GM23338 (cell line): ENCODE measurements at regions not wholly inside any gene's neighbourhood (a gene's known extent, or its start where the extent isn't known, plus 50 kb on each side); places are given as distances from the start of the nearest gene placed in this dataset.

Experiments
- ATAC-seq: fragments of 200-7000 bp; cut with Tn5 transposase; 3 replicates; pipeline ENCODE4 v1.9.1; 2020
- DNase-seq: peaks from one replicate; pipeline ENCODE4 v3.0.0-alpha.2; 2015; ENCODE audit warnings: low spot score
- H2AFZ ChIP-seq: fragments of 200-600 bp; sonication (generic); 2 replicates; pipeline ENCODE4 v1.8.0; 2016; ENCODE audit warnings: antibody characterized with exemption, mild to moderate bottlenecking, moderate library complexity
- H3F3A ChIP-seq: fragments of 200-600 bp; sonication (generic); replicated peaks from 2 replicates; pipeline ENCODE4 v1.8.0; 2017; ENCODE audit warnings: antibody characterized with exemption, mixed run types, low read depth
- H3K27ac ChIP-seq: fragments of 200-600 bp; sonication (generic); 2 replicates; pipeline ENCODE4 v1.6.1; 2016; ENCODE audit warnings: low read depth
- H3K27me3 ChIP-seq: fragments of 200-600 bp; sonication (generic); 2 replicates; pipeline ENCODE4 v1.8.0; 2016; ENCODE audit warnings: mild to moderate bottlenecking, mixed run types, moderate library complexity; ENCODE audit not compliant: insufficient read depth
- H3K36me3 ChIP-seq: fragments of 200-600 bp; sonication (generic); 2 replicates; pipeline ENCODE4 v1.8.0; 2016; ENCODE audit warnings: mild to moderate bottlenecking; ENCODE audit not compliant: insufficient read depth
- H3K4me1 ChIP-seq: fragments of 200-600 bp; sonication (generic); 2 replicates; pipeline ENCODE4 v1.8.0; 2016; ENCODE audit warnings: mild to moderate bottlenecking, moderate library complexity; ENCODE audit not compliant: insufficient read depth
- H3K4me2 ChIP-seq: fragments of 200-600 bp; sonication (generic); 2 replicates; pipeline ENCODE4 v1.7.1; 2017; ENCODE audit warnings: mixed run types
- H3K4me3 ChIP-seq: fragments of 200-600 bp; sonication (generic); 2 replicates; pipeline ENCODE4 v1.6.1; 2016; ENCODE audit warnings: mixed run types
- H3K79me2 ChIP-seq: fragments of 200-600 bp; sonication (generic); replicated peaks from 2 replicates; pipeline ENCODE4 v1.8.0; 2017; ENCODE audit warnings: mild to moderate bottlenecking; ENCODE audit not compliant: insufficient read depth
- H3K9me2 ChIP-seq: fragments of 200-600 bp; sonication (generic); 2 replicates; pipeline ENCODE4 v1.8.0; 2017; ENCODE audit not compliant: insufficient read depth
- H4K20me1 ChIP-seq: fragments of 200-600 bp; sonication (generic); replicated peaks from 2 replicates; pipeline ENCODE4 v1.8.0; 2017; ENCODE audit warnings: mild to moderate bottlenecking; ENCODE audit not compliant: insufficient read depth
- H3K27ac Mint-ChIP-seq: 2 replicates; pipeline ENCODE4 v1.8.0; 2020; ENCODE audit warnings: inconsistent platforms, mild to moderate bottlenecking, moderate library complexity, mixed read lengths
- H3K27me3 Mint-ChIP-seq: 3 replicates; pipeline ENCODE4 v1.8.0; 2022; ENCODE audit warnings: low read depth, mild to moderate bottlenecking, moderate library complexity, mixed read lengths, inconsistent platforms; ENCODE audit not compliant: insufficient read depth, poor library complexity
- H3K36me3 Mint-ChIP-seq: 3 replicates; pipeline ENCODE4 v1.8.0; 2021; ENCODE audit warnings: low read depth, mild to moderate bottlenecking, inconsistent platforms, moderate library complexity, mixed read lengths
- H3K4me1 Mint-ChIP-seq: 3 replicates; pipeline ENCODE4 v1.8.0; 2020; ENCODE audit warnings: mild to moderate bottlenecking, inconsistent platforms, mixed read lengths
- H3K4me3 Mint-ChIP-seq: 3 replicates; pipeline ENCODE4 v1.8.0; 2021; ENCODE audit warnings: moderate library complexity, mild to moderate bottlenecking, inconsistent platforms, mixed read lengths
- H3K9me3 Mint-ChIP-seq: 3 replicates; pipeline ENCODE4 v1.8.0; 2020; ENCODE audit warnings: moderate library complexity, mild to moderate bottlenecking, inconsistent platforms, mixed read lengths
- CTCF ChIP-seq, 2 experiments: fragments of 200-600 bp in 1 of 2; sonication (generic) in 1 of 2; conservative IDR thresholded peaks; 2 replicates each; pipeline versions ENCODE4 v1.5.1 to v1.6.1; 2016 to 2017; ENCODE audit warnings: antibody characterized with exemption in 2 of 2, low read depth in 2 of 2, mild to moderate bottlenecking in 2 of 2, moderate library complexity in 1 of 2
- EZH2 ChIP-seq: fragments of 200-600 bp; sonication (generic); IDR thresholded peaks from one replicate; pipeline ENCODE4 v1.8.0; 2017; ENCODE audit warnings: antibody characterized with exemption, mild to moderate bottlenecking, low read depth; ENCODE audit not compliant: unreplicated experiment
- STAT1 ChIP-seq: IDR thresholded peaks from one replicate; pipeline ENCODE4 v1.6.1; 2016; ENCODE audit warnings: antibody characterized with exemption; ENCODE audit not compliant: unreplicated experiment
- ZNF462 ChIP-seq: fragments of 250-450 bp; sonication (Bioruptor Pico); IDR thresholded peaks from 2 replicates; pipeline ENCODE4 v1.5.0; 2020; ENCODE audit warnings: mild to moderate bottlenecking, moderate library complexity

- Histone ChIP-seq H2AFZ (no peak overlapping the region), H3K79me2 (no peaks in the 10 kb centered on the region), H3K27me3 (no peaks in the 10 kb centered on the region), H3K4me1 (0 out of 2 replicates have a peak, but pooled peaks cover 6% of the 10 kb centered on the region), H3K9me2 (peaks cover 5% of the 10 kb centered on the region; the same call in 1 of the 2 replicates), H3F3A (no peaks in the 10 kb centered on the region), H3K4me2 (no peak overlapping the region), H4K20me1 (no peaks in the 10 kb centered on the region), H3K27ac (no peak overlapping the region), H3K4me3 (no peak overlapping the region), H3K36me3 (no peaks in the 10 kb centered on the region)
- no peak overlapping the region for H3K4me3 Mint-ChIP-seq
- H3K27me3 Mint-ChIP-seq: peaks cover 8% of the 10 kb centered on the region
- H3K9me3 Mint-ChIP-seq: no peaks in the 10 kb centered on the region; the same call in 2 of the 3 replicates
- H3K36me3 Mint-ChIP-seq: no peaks in the 10 kb centered on the region
- H3K27ac Mint-ChIP-seq: no peak overlapping the region
- DNase-seq (no peak), ATAC-seq (no peak)
- TF ChIP-seq STAT1 (no peak), ZNF462 (CRISPR knock-in tag) (no peak), CTCF (conservative IDR thresholded peaks at IDR 0.05; ENCODE audit: low read depth in 2 of 2) (no peak), EZH2 (no peak)
- peaks cover 13% of the 10 kb centered on the region for H3K4me1 Mint-ChIP-seq
Observed at GRCh38 chr1:232369451-232370296, 260.3 kb downstream of the SIPA1L2 start.
